SIG-M5 treated with dmso at 0.1 percent for 504 hours (cell line): ENCODE measurements at regions not wholly inside any gene's neighbourhood (a gene's known extent, or its start where the extent isn't known, plus 50 kb on each side); places are given as distances from the start of the nearest gene placed in this dataset.

Experiments used
- DNase-seq: peaks from one replicate; lab custom pipeline; 2025; ENCODE audit not compliant: unreplicated experiment; lab: John Stamatoyannopoulos, UW

- no peak for DNase-seq
These were observed 505.6 kb downstream of the IRX1 start for GRCh38 chr5:4101189-4101588.

- DNase-seq, result no peak
These were observed 509.4 kb downstream of the IRX1 start for GRCh38 chr5:4104831-4105597.

- no peak for DNase-seq
These were observed 513.1 kb downstream of the IRX1 start for GRCh38 chr5:4108690-4109089.

GRCh38 chr5:4113426-4113825 lies 517.8 kb downstream of the IRX1 start:
- no peak for DNase-seq

GRCh38 chr5:4113905-4114304 lies 518.3 kb downstream of the IRX1 start:
- DNase-seq, result no peak

- DNase-seq, result no peak
These were observed 518.8 kb downstream of the IRX1 start for GRCh38 chr5:4114452-4114851.

- no peak for DNase-seq
These were observed 521.2 kb downstream of the IRX1 start for GRCh38 chr5:4116834-4117233.

GRCh38 chr5:4124221-4124970 lies 528.8 kb downstream of the IRX1 start:
- no peak for DNase-seq

- no peak for DNase-seq
These were observed 533.4 kb downstream of the IRX1 start for GRCh38 chr5:4128994-4129393.

GRCh38 chr5:4129523-4129922 lies 533.9 kb downstream of the IRX1 start:
- no peak for DNase-seq

- DNase-seq, result no peak
These were observed 535.2 kb downstream of the IRX1 start for GRCh38 chr5:4130819-4131218.

GRCh38 chr5:4137781-4138180 lies 542.1 kb downstream of the IRX1 start:
- no peak for DNase-seq

- no peak for DNase-seq
These were observed 547.2 kb downstream of the IRX1 start for GRCh38 chr5:4142842-4143241.

- no peak for DNase-seq
These were observed 548.9 kb downstream of the IRX1 start for GRCh38 chr5:4144411-4145007.

- DNase-seq, result no peak
These were observed 549.9 kb downstream of the IRX1 start for GRCh38 chr5:4145511-4145910.

- DNase-seq, result no peak
These were observed 552.4 kb downstream of the IRX1 start for GRCh38 chr5:4148009-4148408.

GRCh38 chr5:4150067-4150466 lies 554.4 kb downstream of the IRX1 start:
- DNase-seq, result no peak

- DNase-seq, result no peak
These were observed 560.5 kb downstream of the IRX1 start for GRCh38 chr5:4156153-4156552.

GRCh38 chr5:4156889-4157288 lies 561.3 kb downstream of the IRX1 start:
- DNase-seq, result no peak

- no peak for DNase-seq
These were observed 563.3 kb downstream of the IRX1 start for GRCh38 chr5:4158750-4159447.

- no peak for DNase-seq
These were observed 564.0 kb downstream of the IRX1 start for GRCh38 chr5:4159681-4160080.

GRCh38 chr5:4164167-4164566 lies 568.5 kb downstream of the IRX1 start:
- no peak for DNase-seq
